GM12864 (cell line): ENCODE measurements at regions not wholly inside any gene's neighbourhood (a gene's known extent, or its start where the extent isn't known, plus 50 kb on each side); places are given as distances from the start of the nearest gene placed in this dataset.

Experiments
- DNase-seq: peaks from one replicate; pipeline ENCODE4 v3.0.0-alpha.2; 2011; ENCODE audit warnings: low read depth
- H3K4me3 ChIP-seq: 2 replicates; pipeline ENCODE4 v1.5.1; 2011; ENCODE audit warnings: mild to moderate bottlenecking, low read depth, low read length, control low read depth
- CTCF ChIP-seq: IDR thresholded peaks from 2 replicates; pipeline ENCODE4 v1.5.1; 2011; ENCODE audit warnings: low read depth, mild to moderate bottlenecking, moderate library complexity, low read length, control low read depth, inconsistent platforms; ENCODE audit errors: missing control alignments

GRCh38 chr2:43171789-43172188 is 54.6 kb downstream of the ZFP36L2 start:
- DNase-seq = no peak
- no peak overlapping the region for H3K4me3 ChIP-seq
- TF ChIP-seq CTCF = no peak

GRCh38 chr2:43170405-43171105 is 55.9 kb downstream of the ZFP36L2 start:
- no peak for DNase-seq
- H3K4me3 ChIP-seq = no peak overlapping the region
- TF ChIP-seq CTCF = no peak

- no peak overlapping the region for H3K4me3 ChIP-seq
- no peak for DNase-seq
- peak; percentile 83 for TF ChIP-seq CTCF
Observed at GRCh38 chr2:43169987-43170386, 56.4 kb downstream of the ZFP36L2 start.

GRCh38 chr2:43169099-43169945 is 57.1 kb downstream of the ZFP36L2 start:
- peak; percentile 62 for DNase-seq
- H3K4me3 ChIP-seq = peak overlapping the region; percentile 18; the same call in 1 of the 2 replicates
- peak; percentile 10 for TF ChIP-seq CTCF

GRCh38 chr2:43168016-43168369 is 58.4 kb downstream of the ZFP36L2 start:
- DNase-seq = no peak
- TF ChIP-seq CTCF = no peak
- no peak overlapping the region for H3K4me3 ChIP-seq

GRCh38 chr2:43165378-43166069 is 60.9 kb downstream of the ZFP36L2 start:
- TF ChIP-seq CTCF = peak; percentile 11
- no peak overlapping the region for H3K4me3 ChIP-seq
- no peak for DNase-seq
